ENCODE measurements at regions not wholly inside any gene's neighbourhood (a gene's known extent, or its start where the extent isn't known, plus 50 kb on each side); places are given as distances from the start of the nearest gene placed in this dataset.

DNA sequence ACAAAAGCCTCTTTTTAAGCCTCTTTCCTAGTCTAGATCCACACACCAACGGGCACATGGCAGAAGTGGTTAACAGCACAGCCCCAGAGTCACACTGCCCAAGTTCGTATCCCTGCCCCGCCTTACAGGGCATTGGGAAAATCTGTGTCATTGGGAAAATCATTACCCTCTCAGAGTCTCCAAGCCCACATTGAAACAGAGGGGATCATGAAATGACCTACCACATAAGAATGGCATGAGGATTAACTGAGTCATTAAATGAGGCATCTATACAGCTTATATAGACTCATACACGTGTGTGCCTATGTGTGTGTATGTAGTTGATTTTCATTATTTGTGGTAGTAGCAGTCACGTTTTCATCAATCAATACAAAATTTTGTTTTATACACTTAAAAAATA is 469.0 kb upstream of the POU3F3 start:
- H3K27ac Mint-ChIP-seq (ENCODE audit: low read depth, unreplicated experiment), result no peak overlapping the region
- POLR2A ChIA-PET, result no interaction called here
- H3K36me3 Mint-ChIP-seq (ENCODE audit: insufficient read depth, unreplicated experiment), result no peaks in the 10 kb centered on the region
- CTCF ChIA-PET, result no interaction called here
- H3K27me3 Mint-ChIP-seq (ENCODE audit: insufficient read depth, unreplicated experiment), result peaks cover 61% of the 10 kb centered on the region
- no peak overlapping the region for H3K4me3 Mint-ChIP-seq (ENCODE audit: unreplicated experiment)
- no peaks in the 10 kb centered on the region for H3K9me3 Mint-ChIP-seq (ENCODE audit: unreplicated experiment)
- intact Hi-C loops (cut with micrococcal nuclease), result no loop called here
- TF ChIP-seq, protein P1, sequence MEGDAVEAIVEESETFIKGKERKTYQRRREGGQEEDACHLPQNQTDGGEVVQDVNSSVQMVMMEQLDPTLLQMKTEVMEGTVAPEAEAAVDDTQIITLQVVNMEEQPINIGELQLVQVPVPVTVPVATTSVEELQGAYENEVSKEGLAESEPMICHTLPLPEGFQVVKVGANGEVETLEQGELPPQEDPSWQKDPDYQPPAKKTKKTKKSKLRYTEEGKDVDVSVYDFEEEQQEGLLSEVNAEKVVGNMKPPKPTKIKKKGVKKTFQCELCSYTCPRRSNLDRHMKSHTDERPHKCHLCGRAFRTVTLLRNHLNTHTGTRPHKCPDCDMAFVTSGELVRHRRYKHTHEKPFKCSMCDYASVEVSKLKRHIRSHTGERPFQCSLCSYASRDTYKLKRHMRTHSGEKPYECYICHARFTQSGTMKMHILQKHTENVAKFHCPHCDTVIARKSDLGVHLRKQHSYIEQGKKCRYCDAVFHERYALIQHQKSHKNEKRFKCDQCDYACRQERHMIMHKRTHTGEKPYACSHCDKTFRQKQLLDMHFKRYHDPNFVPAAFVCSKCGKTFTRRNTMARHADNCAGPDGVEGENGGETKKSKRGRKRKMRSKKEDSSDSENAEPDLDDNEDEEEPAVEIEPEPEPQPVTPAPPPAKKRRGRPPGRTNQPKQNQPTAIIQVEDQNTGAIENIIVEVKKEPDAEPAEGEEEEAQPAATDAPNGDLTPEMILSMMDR (IDR thresholded peaks at IDR 0.05; ENCODE audit: unreplicated experiment), result no peak
- H3K4me1 Mint-ChIP-seq (ENCODE audit: insufficient read depth, unreplicated experiment), result no peaks in the 10 kb centered on the region
- no TSS peak for BruUV-seq (replicated peaks)
- DNase-seq (ENCODE audit: unreplicated experiment), result no peak

DNA sequence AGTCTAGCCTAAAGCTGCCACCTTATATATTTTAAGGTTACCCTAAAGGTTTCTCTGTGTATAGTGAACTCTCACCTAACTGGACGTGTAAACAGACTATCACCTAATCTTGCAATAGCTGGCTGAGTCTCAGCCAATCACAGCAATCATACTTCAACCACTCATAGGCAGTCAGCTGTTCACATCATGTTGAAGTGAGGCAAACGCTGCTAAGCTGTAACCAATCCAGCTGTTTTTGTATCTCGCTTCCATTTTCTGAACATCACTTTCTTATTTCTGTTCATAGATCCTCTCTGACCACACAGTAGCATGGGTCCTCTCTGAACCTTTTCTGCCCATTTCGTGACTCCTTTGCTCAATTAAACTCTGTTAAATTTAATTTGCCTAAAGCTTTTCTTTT is 468.2 kb upstream of the POU3F3 start:
- intact Hi-C loops (cut with micrococcal nuclease), result no loop called here
- ChIA-PET CTCF (interaction anchor here (0.6 kb wide), 1 partner anchor 231 kb away, joined by 4 read pairs; no protein-coding TSS in a partner anchor), POLR2A (no interaction called here)
- Mint-ChIP-seq H3K4me1 (ENCODE audit: insufficient read depth, unreplicated experiment) (no peaks in the 10 kb centered on the region), H3K36me3 (ENCODE audit: insufficient read depth, unreplicated experiment) (no peaks in the 10 kb centered on the region), H3K9me3 (ENCODE audit: unreplicated experiment) (no peaks in the 10 kb centered on the region), H3K4me3 (ENCODE audit: unreplicated experiment) (no peak overlapping the region), H3K27ac (ENCODE audit: low read depth, unreplicated experiment) (no peak overlapping the region), H3K27me3 (ENCODE audit: insufficient read depth, unreplicated experiment) (peaks cover 66% of the 10 kb centered on the region)
- TF ChIP-seq, protein P1 (IDR thresholded peaks at IDR 0.05; ENCODE audit: unreplicated experiment), result no peak
- DNase-seq (ENCODE audit: unreplicated experiment), result no peak
- no TSS peak for BruUV-seq (replicated peaks)

GRCh38 chr2:104388296-104388695 is 465.6 kb upstream of the POU3F3 start:
- H3K27ac Mint-ChIP-seq (ENCODE audit: low read depth, unreplicated experiment), result no peak overlapping the region
- intact Hi-C loops (cut with micrococcal nuclease), result no loop called here
- no peak overlapping the region for H3K4me3 Mint-ChIP-seq (ENCODE audit: unreplicated experiment)
- H3K9me3 Mint-ChIP-seq (ENCODE audit: unreplicated experiment), result no peaks in the 10 kb centered on the region
- BruUV-seq (replicated peaks), result no TSS peak
- POLR2A ChIA-PET, result no interaction called here
- no peak for DNase-seq (ENCODE audit: unreplicated experiment)
- H3K27me3 Mint-ChIP-seq (ENCODE audit: insufficient read depth, unreplicated experiment), result peaks cover 92% of the 10 kb centered on the region
- TF ChIP-seq, protein P1 (IDR thresholded peaks at IDR 0.05; ENCODE audit: unreplicated experiment), result no peak
- CTCF ChIA-PET, result interaction anchor here (0.6 to 1.2 kb wide), 2 partner anchors 70 to 461 kb away, joined by 3 to 5 read pairs; no protein-coding TSS in a partner anchor
- H3K36me3 Mint-ChIP-seq (ENCODE audit: insufficient read depth, unreplicated experiment), result no peaks in the 10 kb centered on the region
- no peaks in the 10 kb centered on the region for H3K4me1 Mint-ChIP-seq (ENCODE audit: insufficient read depth, unreplicated experiment)

- BruUV-seq (replicated peaks), result no TSS peak
- H3K4me3 Mint-ChIP-seq (ENCODE audit: unreplicated experiment), result no peak overlapping the region
- POLR2A ChIA-PET, result no interaction called here
- no peak for DNase-seq (ENCODE audit: unreplicated experiment)
- peaks cover 62% of the 10 kb centered on the region for H3K27me3 Mint-ChIP-seq (ENCODE audit: insufficient read depth, unreplicated experiment)
- intact Hi-C loops (cut with micrococcal nuclease), result no loop called here
- CTCF ChIA-PET, result interaction anchor here (0.7 kb wide), 2 partner anchors 8 to 26 kb away, joined by 3 to 6 read pairs; no protein-coding TSS in a partner anchor
- H3K9me3 Mint-ChIP-seq (ENCODE audit: unreplicated experiment), result no peaks in the 10 kb centered on the region
- H3K36me3 Mint-ChIP-seq (ENCODE audit: insufficient read depth, unreplicated experiment), result no peaks in the 10 kb centered on the region
- no peaks in the 10 kb centered on the region for H3K4me1 Mint-ChIP-seq (ENCODE audit: insufficient read depth, unreplicated experiment)
- TF ChIP-seq, protein P1 (IDR thresholded peaks at IDR 0.05; ENCODE audit: unreplicated experiment), result no peak
- no peak overlapping the region for H3K27ac Mint-ChIP-seq (ENCODE audit: low read depth, unreplicated experiment)
These were observed 451.1 kb upstream of the POU3F3 start for GRCh38 chr2:104402825-104403224.
